IMR-90 (cell line): ENCODE measurements at regions not wholly inside any gene's neighbourhood (a gene's known extent, or its start where the extent isn't known, plus 50 kb on each side); places are given as distances from the start of the nearest gene placed in this dataset.

Experiments used
- ATAC-seq: fragments of 200-7000 bp; cut with Tn5 transposase; 2 replicates; pipeline ENCODE4 v1.9.1; 2020; ENCODE audit warnings: low read depth, mild to moderate bottlenecking, moderate library complexity
- BruUV-seq: library from RNA; stranded (reverse); fragments of 400-500 nt; replicated peaks from 2 replicates; lab custom pipeline; 2021; lab: Mats Ljungman, UMichigan
- CTCF ChIA-PET: fragments of 300-600 bp; formaldehyde crosslinking; extraction: SDS; loops from one replicate; lab custom pipeline; 2021; ENCODE audit warnings: antibody characterized with exemption; lab: Yijun Ruan, JAX
- POLR2A ChIA-PET: fragments of 300-600 bp; sonication (Branson Sonifier 250); formaldehyde crosslinking; loops from one replicate; lab custom pipeline; 2022; ENCODE audit warnings: antibody characterized with exemption; ENCODE audit not compliant: unreplicated experiment; lab: Charles Lee
- DNase-seq: peaks from one replicate; pipeline ENCODE4 v3.0.0; 2013
- H2AFZ ChIP-seq: replicated peaks from 2 replicates; pipeline ENCODE3; 2013; ENCODE audit warnings: low read length, mild to moderate bottlenecking; ENCODE audit not compliant: poor library complexity
- H2AK5ac ChIP-seq: 2 replicates; pipeline ENCODE4 v1.6.1; 2013; ENCODE audit warnings: low read depth, low read length, inconsistent platforms
- H2AK9ac ChIP-seq: replicated peaks from 2 replicates; pipeline ENCODE3; 2013; ENCODE audit warnings: mild to moderate bottlenecking, low read depth, low read length, moderate library complexity; ENCODE audit not compliant: poor library complexity
- H2BK120ac ChIP-seq: 2 replicates; pipeline ENCODE4 v1.6.1; 2013; ENCODE audit warnings: low read depth, low read length, inconsistent platforms
- H2BK15ac ChIP-seq: 3 replicates; pipeline ENCODE4 v1.6.1; 2013; ENCODE audit warnings: low read depth, low read length, inconsistent platforms
- H2BK20ac ChIP-seq: 2 replicates; pipeline ENCODE4 v1.6.1; 2013; ENCODE audit warnings: low read depth, mild to moderate bottlenecking, inconsistent platforms, low read length, moderate library complexity
- H2BK5ac ChIP-seq: 2 replicates; pipeline ENCODE4 v1.6.1; 2013; ENCODE audit warnings: mild to moderate bottlenecking, low read depth, low read length, inconsistent platforms; ENCODE audit not compliant: poor library complexity, severe bottlenecking
- H3K14ac ChIP-seq: replicated peaks from 2 replicates; pipeline ENCODE4 v1.6.1; 2013; ENCODE audit warnings: low read depth, low read length, inconsistent platforms
- H3K18ac ChIP-seq: 2 replicates; pipeline ENCODE4 v1.6.1; 2013; ENCODE audit warnings: low read depth, low read length, control low read depth
- H3K23ac ChIP-seq: 2 replicates; pipeline ENCODE4 v1.6.1; 2013; ENCODE audit warnings: low read depth, low read length, inconsistent platforms
- H3K27ac ChIP-seq: 2 replicates; pipeline ENCODE4 v1.5.1; 2013; ENCODE audit warnings: mild to moderate bottlenecking, control low read depth, low read length; ENCODE audit not compliant: insufficient read depth
- H3K27me3 ChIP-seq: 2 replicates; pipeline ENCODE4 v1.6.1; 2013; ENCODE audit warnings: low read length; ENCODE audit not compliant: control insufficient read depth, insufficient read depth
- H3K36me3 ChIP-seq: 2 replicates; pipeline ENCODE4 v1.6.1; 2013; ENCODE audit warnings: low read length, mixed read lengths; ENCODE audit not compliant: control insufficient read depth, insufficient read depth
- H3K4ac ChIP-seq: 2 replicates; pipeline ENCODE4 v1.6.1; 2013; ENCODE audit warnings: low read depth, low read length, inconsistent platforms
- H3K4me1 ChIP-seq: 2 replicates; pipeline ENCODE4 v1.6.1; 2013; ENCODE audit warnings: low read length, mixed read lengths; ENCODE audit not compliant: control insufficient read depth, insufficient read depth
- H3K4me2 ChIP-seq: 2 replicates; pipeline ENCODE4 v1.6.1; 2013; ENCODE audit warnings: low read depth, mild to moderate bottlenecking, control low read depth, low read length, moderate library complexity
- H3K4me3 ChIP-seq: 2 replicates; pipeline ENCODE4 v1.5.1; 2013; ENCODE audit warnings: low read depth, mild to moderate bottlenecking, control low read depth, low read length, moderate library complexity; ENCODE audit not compliant: insufficient read depth
- H3K56ac ChIP-seq: 2 replicates; pipeline ENCODE4 v1.6.1; 2013; ENCODE audit warnings: low read length, inconsistent platforms; ENCODE audit not compliant: insufficient read depth; ENCODE audit errors: extremely low read depth
- H3K79me1 ChIP-seq, 2 experiments: 2 replicates each; pipeline ENCODE4 v1.6.1; 2013; ENCODE audit warnings: low read length in 2 of 2, inconsistent platforms in 1 of 2, low read depth in 1 of 2
- H3K9ac ChIP-seq: 2 replicates; pipeline ENCODE4 v1.6.1; 2013; ENCODE audit warnings: low read depth, low read length, control low read depth
- H3K9me1 ChIP-seq: 2 replicates; pipeline ENCODE4 v1.6.1; 2013; ENCODE audit warnings: low read length, inconsistent platforms; ENCODE audit not compliant: insufficient read depth
- H3K9me3 ChIP-seq: 2 replicates; pipeline ENCODE4 v1.6.1; 2013; ENCODE audit warnings: low read length; ENCODE audit not compliant: control insufficient read depth, insufficient read depth
- H4K20me1 ChIP-seq: 2 replicates; pipeline ENCODE4 v1.6.1; 2013; ENCODE audit warnings: low read length, inconsistent platforms; ENCODE audit not compliant: insufficient read depth
- H4K5ac ChIP-seq: 2 replicates; pipeline ENCODE4 v1.6.1; 2013; ENCODE audit warnings: mild to moderate bottlenecking, low read depth, low read length, control low read depth
- H4K8ac ChIP-seq, 2 experiments: 2 replicates each; pipeline ENCODE4 v1.6.1; 2013; ENCODE audit warnings: low read depth in 2 of 2, low read length in 2 of 2, control low read depth in 1 of 2, inconsistent platforms in 1 of 2
- H4K91ac ChIP-seq: 2 replicates; pipeline ENCODE4 v1.6.1; 2013; ENCODE audit warnings: low read depth, low read length, inconsistent platforms; ENCODE audit not compliant: insufficient read depth
- BHLHE40 ChIP-seq: fragments of 150-350 bp; IDR thresholded peaks from 2 replicates; pipeline ENCODE4 v1.6.1; 2016; ENCODE audit warnings: mild to moderate bottlenecking, low read depth, low read length
- CHD1 ChIP-seq: IDR thresholded peaks from 2 replicates; pipeline ENCODE4 v1.6.1; 2012; ENCODE audit warnings: low read depth, low read length, improper control_type of control experiment
- FOS ChIP-seq: fragments of 150-350 bp; IDR thresholded peaks from 2 replicates; pipeline ENCODE4 v1.6.1; 2016; ENCODE audit warnings: low read depth, low read length
- MAFK ChIP-seq: IDR thresholded peaks from 2 replicates; pipeline ENCODE4 v1.6.1; 2012; ENCODE audit warnings: low read depth, low read length, improper control_type of control experiment
- MAZ ChIP-seq: IDR thresholded peaks from 2 replicates; pipeline ENCODE4 v1.6.1; 2012; ENCODE audit warnings: low read depth, mild to moderate bottlenecking, low read length, improper control_type of control experiment, moderate library complexity, borderline replicate concordance
- MXI1 ChIP-seq: IDR thresholded peaks from 2 replicates; pipeline ENCODE4 v1.6.1; 2012; ENCODE audit warnings: low read depth, mild to moderate bottlenecking, low read length, moderate library complexity, borderline replicate concordance
- NFE2L2 ChIP-seq: fragments of 150-350 bp; IDR thresholded peaks from 2 replicates; pipeline ENCODE4 v1.6.1; 2016; ENCODE audit warnings: low read depth, mild to moderate bottlenecking, low read length
- POLR2A ChIP-seq: IDR thresholded peaks from 2 replicates; pipeline ENCODE4 v1.6.1; 2012; ENCODE audit warnings: mild to moderate bottlenecking, low read depth, low read length
- RAD21 ChIP-seq: IDR thresholded peaks from 2 replicates; pipeline ENCODE4 v1.6.1; 2012; ENCODE audit warnings: low read length, improper control_type of control experiment
- RFX5 ChIP-seq: IDR thresholded peaks from 2 replicates; pipeline ENCODE4 v1.8.0; 2012; ENCODE audit warnings: low read depth, mild to moderate bottlenecking, low read length, moderate library complexity
- SMC3 ChIP-seq: fragments of 150-350 bp; IDR thresholded peaks from 2 replicates; pipeline ENCODE4 v1.6.1; 2016; ENCODE audit warnings: low read depth, mild to moderate bottlenecking, antibody characterized with exemption, low read length, moderate library complexity
- WGBS, 2 experiments: methylation state at CpG; one replicate each; pipeline versions ENCODE4 v1.1.5 to v1.1.7; 2013; ENCODE audit warnings: missing lambda C conversion rate in 2 of 2; ENCODE audit not compliant: insufficient read length in 1 of 2; ENCODE audit errors: extremely low coverage in 2 of 2; 5-methylcytosine and 5-hydroxymethylcytosine counted together
- dilution Hi-C: fragments of 300-500 bp; cut with HindIII; formaldehyde crosslinking; loops from one replicate; pipeline ENCODE4 v1.14.3; 2018; ENCODE audit warnings: low sequenced_read_pairs; ENCODE audit not compliant: unreplicated experiment
- in situ Hi-C: fragments of 300-500 bp; cut with MboI; formaldehyde crosslinking; loops from 3 replicates; pipeline ENCODE4 v1.14.3; 2019; ENCODE audit warnings: low sequenced_read_pairs, inconsistent platforms, mixed read lengths
- intact Hi-C: fragments of 100-400 bp; cut with micrococcal nuclease; formaldehyde crosslinking; loops from 2 replicates; pipeline ENCODE4 v1.10.0; 2022
- TF ChIP-seq, protein P1 (sequence below): conservative IDR thresholded peaks from 2 replicates; pipeline ENCODE4 v1.5.1; 2012; ENCODE audit warnings: mild to moderate bottlenecking, low read depth, low read length, improper control_type of control experiment
- TF ChIP-seq, protein P2 (sequence below): fragments of 150-350 bp; IDR thresholded peaks from 2 replicates; pipeline ENCODE4 v1.6.1; 2017; ENCODE audit warnings: mild to moderate bottlenecking, antibody characterized with exemption, low read length, low read depth

DNA sequence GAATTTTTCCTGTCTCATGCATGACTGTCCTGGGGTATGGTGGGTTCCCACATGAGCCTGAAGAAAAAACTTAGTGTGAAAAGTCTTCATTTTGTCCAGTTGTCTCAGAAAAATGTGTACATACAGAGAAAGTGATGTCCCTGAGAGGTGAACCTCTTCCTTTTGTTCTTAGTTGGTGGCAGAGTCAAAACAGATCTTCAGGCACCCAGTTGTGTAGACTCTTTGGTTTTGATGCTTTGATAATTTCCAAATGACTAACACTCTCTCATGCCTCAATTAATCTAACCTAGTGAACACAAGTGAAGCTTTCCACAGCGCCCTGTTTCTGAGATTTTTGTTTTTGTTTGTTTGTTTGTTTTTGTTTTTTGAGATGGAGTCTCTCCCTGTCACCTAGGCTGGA is 273.5 kb downstream of the PIK3C3 start:
- no peak overlapping the region for H4K5ac ChIP-seq
- no peaks in the 10 kb centered on the region for H3K27me3 ChIP-seq
- intact Hi-C loops (no loop called here), in situ Hi-C loops (no loop called here), dilution Hi-C loops (no loop called here)
- H3K4ac ChIP-seq = no peak overlapping the region
- no TSS peak for BruUV-seq
- H3K4me1 ChIP-seq = no peaks in the 10 kb centered on the region
- H2AK5ac ChIP-seq = no peak overlapping the region
- H4K8ac ChIP-seq = no peak overlapping the region
- no peak overlapping the region for H2BK120ac ChIP-seq
- no peak overlapping the region for H2BK20ac ChIP-seq
- POLR2A ChIA-PET = no interaction called here
- no peak overlapping the region for H3K18ac ChIP-seq
- TF ChIP-seq MAFK (no peak), RFX5 (no peak), MAZ (no peak), POLR2A (no peak), RAD21 (no peak), FOS (no peak), CHD1 (no peak), NFE2L2 (no peak), MXI1 (no peak), SMC3 (no peak), BHLHE40 (no peak)
- TF ChIP-seq, protein P1, sequence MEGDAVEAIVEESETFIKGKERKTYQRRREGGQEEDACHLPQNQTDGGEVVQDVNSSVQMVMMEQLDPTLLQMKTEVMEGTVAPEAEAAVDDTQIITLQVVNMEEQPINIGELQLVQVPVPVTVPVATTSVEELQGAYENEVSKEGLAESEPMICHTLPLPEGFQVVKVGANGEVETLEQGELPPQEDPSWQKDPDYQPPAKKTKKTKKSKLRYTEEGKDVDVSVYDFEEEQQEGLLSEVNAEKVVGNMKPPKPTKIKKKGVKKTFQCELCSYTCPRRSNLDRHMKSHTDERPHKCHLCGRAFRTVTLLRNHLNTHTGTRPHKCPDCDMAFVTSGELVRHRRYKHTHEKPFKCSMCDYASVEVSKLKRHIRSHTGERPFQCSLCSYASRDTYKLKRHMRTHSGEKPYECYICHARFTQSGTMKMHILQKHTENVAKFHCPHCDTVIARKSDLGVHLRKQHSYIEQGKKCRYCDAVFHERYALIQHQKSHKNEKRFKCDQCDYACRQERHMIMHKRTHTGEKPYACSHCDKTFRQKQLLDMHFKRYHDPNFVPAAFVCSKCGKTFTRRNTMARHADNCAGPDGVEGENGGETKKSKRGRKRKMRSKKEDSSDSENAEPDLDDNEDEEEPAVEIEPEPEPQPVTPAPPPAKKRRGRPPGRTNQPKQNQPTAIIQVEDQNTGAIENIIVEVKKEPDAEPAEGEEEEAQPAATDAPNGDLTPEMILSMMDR = no peak
- TF ChIP-seq, protein P2, sequence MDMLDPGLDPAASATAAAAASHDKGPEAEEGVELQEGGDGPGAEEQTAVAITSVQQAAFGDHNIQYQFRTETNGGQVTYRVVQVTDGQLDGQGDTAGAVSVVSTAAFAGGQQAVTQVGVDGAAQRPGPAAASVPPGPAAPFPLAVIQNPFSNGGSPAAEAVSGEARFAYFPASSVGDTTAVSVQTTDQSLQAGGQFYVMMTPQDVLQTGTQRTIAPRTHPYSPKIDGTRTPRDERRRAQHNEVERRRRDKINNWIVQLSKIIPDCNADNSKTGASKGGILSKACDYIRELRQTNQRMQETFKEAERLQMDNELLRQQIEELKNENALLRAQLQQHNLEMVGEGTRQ = no peak
- CTCF ChIA-PET = no interaction called here
- no CpG with 5 or more reads among the region's 1 CpG for WGBS, 2 experiments
- H3K4me2 ChIP-seq = no peak overlapping the region
- H3K27ac ChIP-seq = no peak overlapping the region
- no peaks in the 10 kb centered on the region for H3K9me3 ChIP-seq
- no peak overlapping the region for H3K56ac ChIP-seq
- no peaks in the 10 kb centered on the region for H3K36me3 ChIP-seq
- no peak for ATAC-seq
- no peak overlapping the region for H3K14ac ChIP-seq
- H3K23ac ChIP-seq = no peak overlapping the region
- no peaks in the 10 kb centered on the region for H4K20me1 ChIP-seq
- no peaks in the 10 kb centered on the region for H3K79me1 ChIP-seq
- H2AFZ ChIP-seq = no peak overlapping the region
- no peak for DNase-seq
- no peak overlapping the region for H3K9ac ChIP-seq
- no peak overlapping the region for H2AK9ac ChIP-seq
- no peak overlapping the region for H2BK15ac ChIP-seq
- no peaks in the 10 kb centered on the region for H3K9me1 ChIP-seq
- no peak overlapping the region for H3K4me3 ChIP-seq
- no peak overlapping the region for H2BK5ac ChIP-seq
- H4K91ac ChIP-seq = no peak overlapping the region
